ENCODE measurements at regions not wholly inside any gene's neighbourhood (a gene's known extent, or its start where the extent isn't known, plus 50 kb on each side); places are given as distances from the start of the nearest gene placed in this dataset.

- TF ChIP-seq POLR2AphosphoS5 (IDR thresholded peaks at IDR 0.05): no peak
- TF ChIP-seq CTCF (IDR thresholded peaks at IDR 0.05): no peak
Observed at GRCh38 chr5:82355053-82355452, 76.9 kb upstream of the RPS23 start.
